VCaP (cell line): ENCODE measurements at regions not wholly inside any gene's neighbourhood (a gene's known extent, or its start where the extent isn't known, plus 50 kb on each side); places are given as distances from the start of the nearest gene placed in this dataset.
"Not testable (repeated sequence)": the region's sequence is repeated elsewhere in the genome, so short reads cannot be mapped to it uniquely, and the experiment has no call there.

Experiments
- H3K27ac ChIP-seq: fragments of 450-650 bp; 2 replicates; pipeline ENCODE4 v1.5.1; 2017
- CTCF ChIP-seq: fragments of 450-650 bp; conservative IDR thresholded peaks from 2 replicates; pipeline ENCODE4 v1.5.1; 2017; ENCODE audit warnings: mild to moderate bottlenecking, moderate library complexity

- no peak overlapping the region for H3K27ac ChIP-seq
- no peak for TF ChIP-seq CTCF
Observed at GRCh38 chr2:236472720-236473495, 96.7 kb upstream of the ACKR3 start.

GRCh38 chr2:236473691-236474090, 95.9 kb upstream of the ACKR3 start:
- no peak for TF ChIP-seq CTCF
- H3K27ac ChIP-seq: no peak overlapping the region

GRCh38 chr2:236479814-236480213, 89.8 kb upstream of the ACKR3 start:
- no peak overlapping the region for H3K27ac ChIP-seq
- TF ChIP-seq CTCF: no peak

- H3K27ac ChIP-seq: no peak overlapping the region
- no peak for TF ChIP-seq CTCF
Observed at GRCh38 chr2:236483102-236483501, 86.5 kb upstream of the ACKR3 start.

GRCh38 chr2:236485519-236485918, 84.1 kb upstream of the ACKR3 start:
- no peak for TF ChIP-seq CTCF
- no peak overlapping the region for H3K27ac ChIP-seq

GRCh38 chr2:236489083-236489482, 80.5 kb upstream of the ACKR3 start:
- H3K27ac ChIP-seq: not testable (repeated sequence)

- H3K27ac ChIP-seq: no peak overlapping the region
- TF ChIP-seq CTCF: no peak
Observed at GRCh38 chr2:236489895-236490404, 79.7 kb upstream of the ACKR3 start.

- no peak overlapping the region for H3K27ac ChIP-seq
- TF ChIP-seq CTCF: no peak
Observed at GRCh38 chr2:236496340-236496739, 73.3 kb upstream of the ACKR3 start.
